ENCODE measurements at regions not wholly inside any gene's neighbourhood (a gene's known extent, or its start where the extent isn't known, plus 50 kb on each side); places are given as distances from the start of the nearest gene placed in this dataset.

GRCh38 chr2:134080386-134081089, 173.3 kb upstream of the MGAT5 start:
- no peak for DNase-seq (ENCODE audit: low spot score)

- no peak for DNase-seq (ENCODE audit: low spot score)
Measured at GRCh38 chr2:134081238-134081938, 172.5 kb upstream of the MGAT5 start.

DNA sequence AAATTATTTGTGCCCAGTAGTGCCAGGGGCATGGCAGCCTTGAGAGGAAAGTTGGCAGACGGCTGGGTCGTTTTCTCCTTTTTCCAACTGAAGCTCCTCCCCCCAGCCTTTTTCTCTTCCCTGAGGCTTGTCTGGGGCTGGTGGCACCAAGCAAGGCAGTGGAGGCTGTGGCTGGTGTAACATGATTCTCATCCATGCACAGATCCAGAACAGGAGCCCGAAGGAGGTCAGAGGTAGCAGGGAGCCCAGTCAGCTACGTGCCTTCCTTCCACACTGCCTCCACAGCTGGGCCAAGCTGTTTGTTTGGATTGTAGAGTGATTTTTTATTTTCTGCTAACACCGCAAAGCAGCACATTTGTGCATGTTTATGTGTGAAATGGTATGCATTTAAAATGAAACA, 170.3 kb upstream of the MGAT5 start:
- no peak for DNase-seq (ENCODE audit: low spot score)

- DNase-seq (ENCODE audit: low spot score) = no peak
Measured at GRCh38 chr2:134086594-134087219, 167.2 kb upstream of the MGAT5 start.

DNA sequence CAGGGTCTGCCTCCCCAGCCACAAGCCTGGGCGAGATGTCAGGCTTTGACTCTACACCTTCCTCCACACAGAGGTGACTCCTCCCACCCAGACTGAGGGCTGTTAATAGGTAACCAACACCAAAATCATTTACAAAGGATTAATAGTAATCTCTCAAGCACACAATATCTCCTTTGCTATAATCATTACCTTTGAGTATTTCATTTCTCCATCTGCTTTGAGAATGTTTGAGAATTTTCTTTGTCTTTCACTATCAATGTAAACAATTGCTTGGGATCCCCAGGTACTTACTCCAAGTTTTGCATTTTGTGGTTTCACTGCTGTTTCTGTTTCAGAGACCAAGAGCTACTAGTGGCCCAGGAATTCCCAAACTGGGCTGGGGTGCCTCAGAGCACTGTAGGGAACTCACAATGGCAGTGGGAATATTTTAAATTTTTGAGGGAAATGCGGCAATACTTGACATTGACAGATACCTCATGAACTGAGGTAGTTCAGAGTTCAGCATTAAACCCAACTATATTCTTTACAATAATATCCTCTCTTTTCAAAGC, 166.4 kb upstream of the MGAT5 start:
- no peak for DNase-seq (ENCODE audit: low spot score)

DNA sequence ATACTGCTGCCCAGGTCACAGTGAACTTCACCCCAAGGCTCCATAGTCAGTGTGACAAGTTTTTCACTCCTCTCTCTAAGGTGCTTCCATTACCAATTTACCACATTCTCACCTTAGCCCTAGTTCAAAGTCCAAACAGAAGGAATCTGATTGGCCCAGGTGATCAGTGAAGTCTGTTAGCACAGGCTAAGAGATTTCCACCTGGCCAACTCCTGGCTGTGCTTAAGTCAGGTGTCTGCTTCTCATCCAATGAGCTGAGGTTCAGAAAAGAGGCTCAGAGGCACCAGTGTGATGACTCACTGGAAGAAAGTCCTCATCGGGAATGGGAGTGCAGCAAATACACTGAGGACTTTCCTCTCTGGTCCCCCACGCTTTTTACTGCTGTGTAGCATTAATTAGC, 164.4 kb upstream of the MGAT5 start:
- DNase-seq (ENCODE audit: low spot score) = no peak

DNA sequence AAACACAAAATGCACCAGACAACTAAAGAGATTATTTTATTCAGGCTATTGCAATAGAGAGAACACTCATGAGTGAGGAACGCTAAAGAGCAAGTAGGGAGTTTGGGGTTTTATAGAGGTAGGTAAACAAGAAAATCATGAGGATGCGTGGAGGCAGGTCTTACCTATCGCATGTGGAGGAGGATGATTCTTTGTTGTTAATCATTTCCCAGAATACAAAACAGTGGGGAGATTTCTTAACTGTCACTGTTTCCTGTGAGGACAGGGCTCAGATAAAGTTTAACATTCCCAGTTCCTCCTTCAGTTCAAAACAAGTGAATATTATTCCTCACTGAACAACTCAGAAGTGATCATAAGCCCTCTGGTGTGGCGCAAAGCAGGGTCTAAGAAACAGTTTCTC, 156.1 kb upstream of the MGAT5 start:
- no peak for DNase-seq (ENCODE audit: low spot score)

DNA sequence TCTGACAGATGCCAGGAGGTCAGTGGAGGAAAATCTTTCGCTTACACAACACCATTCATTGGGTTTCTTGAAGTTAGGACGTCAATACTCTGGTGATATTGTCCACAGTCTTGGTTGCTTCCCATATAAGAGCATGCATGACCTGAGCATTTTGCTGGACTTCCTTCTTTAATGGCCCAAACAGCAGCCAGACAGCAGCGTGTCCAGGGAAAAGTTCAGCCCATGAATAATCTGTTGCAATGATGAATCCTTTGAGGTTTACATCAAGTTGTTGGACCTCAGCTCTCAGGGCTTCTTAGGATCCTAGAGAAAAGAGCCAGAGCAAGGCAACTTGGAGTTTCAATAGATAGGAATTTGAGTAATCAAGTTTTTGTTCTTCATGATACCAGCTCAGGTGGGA, 155.6 kb upstream of the MGAT5 start:
- no peak for DNase-seq (ENCODE audit: low spot score)

GRCh38 chr2:134099273-134099672, 154.6 kb upstream of the MGAT5 start:
- no peak for DNase-seq (ENCODE audit: low spot score)

DNA sequence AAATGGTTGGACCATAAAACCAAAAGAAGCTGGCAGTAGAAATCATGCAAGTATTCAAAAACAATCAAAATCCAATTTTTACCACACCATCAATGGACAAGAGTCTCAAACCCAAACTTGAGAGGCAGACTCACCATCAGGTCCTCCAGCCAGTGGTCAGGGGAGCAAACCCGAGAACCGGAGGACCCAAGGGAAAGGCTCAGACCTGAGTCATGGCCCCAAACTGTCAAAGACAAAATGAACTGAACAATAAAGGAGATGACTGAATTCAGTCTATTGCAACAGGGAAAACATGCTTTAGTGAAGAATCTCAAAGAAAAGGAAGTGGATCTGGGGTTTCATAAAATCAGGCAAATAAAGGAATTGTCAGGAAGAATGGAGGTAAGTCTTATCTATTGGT, 150.7 kb upstream of the MGAT5 start:
- no peak for DNase-seq (ENCODE audit: low spot score)

DNA sequence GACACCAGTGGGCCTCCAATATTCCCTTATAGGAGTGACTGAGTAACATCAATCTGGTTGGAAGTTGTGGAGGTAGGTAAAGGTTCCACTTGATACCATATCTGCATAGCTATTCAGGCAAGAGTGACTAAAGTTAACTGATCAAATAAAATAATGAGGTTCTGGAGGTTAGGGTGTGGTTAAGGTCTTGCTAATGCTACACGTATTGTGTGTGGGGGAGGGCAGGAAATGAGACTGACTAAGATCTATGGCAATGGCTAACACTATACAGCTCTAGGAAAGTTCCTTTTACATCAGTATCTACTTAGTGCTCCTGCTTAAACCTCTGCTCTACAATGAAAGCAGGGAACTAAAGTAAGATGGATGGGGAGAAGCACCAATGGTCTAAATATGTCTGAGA, 149.1 kb upstream of the MGAT5 start:
- no peak for DNase-seq (ENCODE audit: low spot score)

DNA sequence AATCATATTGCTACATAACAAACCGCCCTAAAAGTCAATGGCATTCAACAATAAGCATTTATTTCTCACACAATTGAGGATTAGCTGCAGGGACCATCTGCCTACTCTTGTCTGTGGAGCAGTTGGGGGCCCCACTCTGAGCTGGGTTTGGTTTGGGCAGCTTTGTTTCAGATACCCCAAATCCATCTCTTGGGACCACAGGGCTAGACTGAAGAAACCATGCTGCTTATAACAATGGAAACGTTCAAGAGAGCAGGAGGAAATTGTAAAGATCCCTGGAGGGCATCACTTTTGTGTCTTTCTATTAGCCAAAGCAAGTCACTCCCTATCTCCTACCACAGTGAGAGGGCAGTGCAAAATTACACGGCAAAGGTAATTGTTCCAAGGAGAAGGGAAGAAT, 146.5 kb upstream of the MGAT5 start:
- DNase-seq (ENCODE audit: low spot score) = no peak

- DNase-seq (ENCODE audit: low spot score) = no peak
Measured at GRCh38 chr2:134108113-134108512, 145.8 kb upstream of the MGAT5 start.

DNA sequence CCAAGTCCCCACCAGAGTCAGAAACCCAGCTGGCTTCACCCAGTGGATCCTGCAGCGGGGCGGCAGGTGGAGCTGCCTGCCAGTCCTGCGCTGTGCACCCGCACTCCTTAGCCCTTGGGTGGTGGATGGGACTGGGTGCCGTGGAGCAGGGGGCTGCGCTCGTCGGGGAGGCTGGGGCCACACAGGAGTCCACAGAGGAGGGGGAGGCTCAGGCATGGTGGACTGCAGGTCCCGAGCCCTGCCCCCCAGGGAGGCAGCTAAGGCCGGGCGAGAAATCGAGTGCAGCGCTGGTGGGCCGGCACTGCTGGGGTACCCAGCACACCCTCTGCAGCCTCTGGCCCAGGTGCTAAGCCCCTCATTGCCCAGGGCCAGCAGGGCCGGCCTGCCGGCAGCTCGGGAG, 144.6 kb upstream of the MGAT5 start:
- no peak for DNase-seq (ENCODE audit: low spot score)

DNA sequence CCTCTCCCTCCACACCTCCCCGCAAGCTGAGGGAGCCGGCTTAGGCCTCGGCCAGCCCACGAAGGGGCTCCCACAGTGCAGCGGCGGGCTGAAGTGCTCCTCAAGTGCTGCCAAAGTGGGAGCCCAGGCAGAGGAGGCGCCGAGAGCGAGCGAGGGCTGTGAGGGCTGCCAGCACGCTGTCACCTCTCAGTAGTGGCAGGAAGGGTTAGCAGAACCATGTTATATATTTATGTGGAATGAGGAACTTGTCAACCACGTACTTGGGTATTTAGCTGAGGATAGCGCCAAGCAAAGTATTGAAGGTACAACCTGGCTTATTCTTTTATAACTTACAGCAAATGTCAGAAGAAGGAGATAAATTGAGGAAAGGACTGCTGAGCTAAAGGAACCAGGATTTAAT, 144.1 kb upstream of the MGAT5 start:
- DNase-seq (ENCODE audit: low spot score) = no peak

DNA sequence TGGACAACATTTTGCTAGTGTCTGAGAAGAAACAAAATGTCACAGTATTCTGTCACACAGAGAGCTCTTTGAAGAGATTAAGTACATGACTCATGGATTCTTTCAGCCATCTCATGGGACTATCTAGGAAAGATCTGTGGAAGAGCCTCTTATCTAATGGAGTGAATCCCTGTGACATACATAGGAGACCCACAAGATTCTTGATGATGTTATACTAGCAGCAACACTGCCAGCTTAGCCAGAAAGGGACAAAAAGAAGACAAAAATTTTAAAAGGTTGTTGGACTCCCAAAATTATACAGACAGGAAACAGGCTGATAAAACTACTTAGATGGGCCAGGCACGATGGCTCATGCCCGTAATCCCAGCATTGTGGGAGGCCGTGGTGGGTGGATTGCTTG, 143.3 kb upstream of the MGAT5 start:
- no peak for DNase-seq (ENCODE audit: low spot score)

DNA sequence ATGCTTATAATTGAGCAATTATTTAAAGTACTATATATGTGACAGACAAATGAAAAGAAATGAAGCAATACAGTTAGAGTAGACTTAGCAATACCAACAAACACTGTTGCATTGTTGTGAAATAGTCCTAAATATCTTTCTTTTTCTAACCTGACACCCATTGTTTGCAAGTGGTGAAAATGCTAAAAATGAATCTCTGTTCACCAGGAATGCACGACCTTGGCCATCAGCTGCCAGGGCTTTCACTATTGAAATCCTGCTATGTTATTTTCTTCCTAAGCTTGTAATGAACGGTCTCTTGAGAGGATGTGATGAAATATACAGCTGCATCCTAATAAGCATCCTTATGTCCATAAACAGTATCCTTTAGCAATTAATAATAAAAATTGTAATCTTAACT, 136.2 kb upstream of the MGAT5 start:
- DNase-seq (ENCODE audit: low spot score) = no peak

- DNase-seq (ENCODE audit: low spot score) = no peak
Measured at GRCh38 chr2:134118279-134119116, 135.4 kb upstream of the MGAT5 start.

GRCh38 chr2:134119117-134119712, 134.7 kb upstream of the MGAT5 start:
- DNase-seq (ENCODE audit: low spot score) = no peak

DNA sequence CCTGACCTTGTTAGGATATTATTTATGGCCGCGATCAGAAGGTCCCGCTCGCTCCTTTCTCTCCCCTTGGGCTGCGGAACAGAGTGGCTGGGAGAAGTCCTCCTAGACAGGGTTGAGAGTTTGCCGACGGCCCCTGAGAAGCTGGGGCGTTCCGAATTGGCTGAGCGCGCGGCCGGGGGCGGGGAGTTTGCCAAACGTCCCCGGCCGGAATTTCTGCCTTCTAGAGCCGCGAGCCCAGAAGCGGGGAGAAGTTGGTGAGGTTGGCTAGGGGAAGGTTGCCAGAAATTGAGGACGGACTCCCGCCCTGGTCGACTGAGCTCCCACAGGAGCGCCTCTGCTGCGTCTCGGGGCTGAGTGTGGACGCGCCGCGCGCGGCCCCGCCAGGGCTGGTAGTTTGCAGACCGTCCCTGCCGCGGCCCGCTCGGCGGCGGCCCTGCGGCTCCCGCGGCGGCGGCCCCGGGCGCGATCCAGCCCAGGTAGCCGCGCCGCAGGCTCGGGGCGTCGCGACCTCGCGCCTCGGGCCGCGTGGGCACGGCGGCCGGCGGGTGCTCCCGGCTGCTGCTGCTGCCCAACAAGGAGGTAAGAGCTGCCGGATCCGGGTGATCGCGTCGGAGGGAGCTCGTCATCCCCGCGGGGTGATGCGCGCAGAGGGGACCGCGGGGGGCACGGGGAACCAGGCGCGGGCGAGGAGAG, 134.0 kb upstream of the MGAT5 start:
- DNase-seq (ENCODE audit: low spot score) = no peak

- no peak for DNase-seq (ENCODE audit: low spot score)
Measured at GRCh38 chr2:134120406-134120732, 133.5 kb upstream of the MGAT5 start.
